ENCODE measurements at regions not wholly inside any gene's neighbourhood (a gene's known extent, or its start where the extent isn't known, plus 50 kb on each side); places are given as distances from the start of the nearest gene placed in this dataset.
"Not testable (repeated sequence)": the region's sequence is repeated elsewhere in the genome, so short reads cannot be mapped to it uniquely, and the experiment has no call there.

DNA sequence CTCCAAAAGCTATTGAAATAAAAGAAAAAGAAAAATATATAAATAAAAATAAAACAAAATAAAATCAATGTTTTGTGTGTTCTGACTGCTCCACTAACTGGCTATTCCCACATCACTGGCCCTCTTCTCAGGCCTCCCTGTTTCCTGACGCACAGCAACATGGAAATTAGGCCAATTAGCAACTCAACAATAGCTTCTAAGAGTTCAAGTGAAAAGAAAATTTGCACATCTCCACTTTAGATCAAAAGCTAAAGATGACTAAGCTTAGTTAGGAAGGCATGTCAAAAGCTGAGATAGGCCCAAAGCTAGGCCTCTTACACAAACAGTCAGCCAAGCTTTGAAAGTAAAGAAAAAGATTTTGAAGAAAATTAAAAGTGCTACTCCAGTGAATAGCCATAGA is 200.8 kb downstream of the DUSP6 start:
- TF ChIP-seq, protein P1, sequence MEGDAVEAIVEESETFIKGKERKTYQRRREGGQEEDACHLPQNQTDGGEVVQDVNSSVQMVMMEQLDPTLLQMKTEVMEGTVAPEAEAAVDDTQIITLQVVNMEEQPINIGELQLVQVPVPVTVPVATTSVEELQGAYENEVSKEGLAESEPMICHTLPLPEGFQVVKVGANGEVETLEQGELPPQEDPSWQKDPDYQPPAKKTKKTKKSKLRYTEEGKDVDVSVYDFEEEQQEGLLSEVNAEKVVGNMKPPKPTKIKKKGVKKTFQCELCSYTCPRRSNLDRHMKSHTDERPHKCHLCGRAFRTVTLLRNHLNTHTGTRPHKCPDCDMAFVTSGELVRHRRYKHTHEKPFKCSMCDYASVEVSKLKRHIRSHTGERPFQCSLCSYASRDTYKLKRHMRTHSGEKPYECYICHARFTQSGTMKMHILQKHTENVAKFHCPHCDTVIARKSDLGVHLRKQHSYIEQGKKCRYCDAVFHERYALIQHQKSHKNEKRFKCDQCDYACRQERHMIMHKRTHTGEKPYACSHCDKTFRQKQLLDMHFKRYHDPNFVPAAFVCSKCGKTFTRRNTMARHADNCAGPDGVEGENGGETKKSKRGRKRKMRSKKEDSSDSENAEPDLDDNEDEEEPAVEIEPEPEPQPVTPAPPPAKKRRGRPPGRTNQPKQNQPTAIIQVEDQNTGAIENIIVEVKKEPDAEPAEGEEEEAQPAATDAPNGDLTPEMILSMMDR (IDR thresholded peaks at IDR 0.05) = no peak
- Histone ChIP-seq H3K4me1 (ENCODE audit: control insufficient read depth in 1 of 2, low read depth in 2 of 2) (peaks cover 5 to 17% of the 10 kb centered on the region in 2 donors), H3K4me3 (no peak overlapping the region), H3K36me3 (no peaks in the 10 kb centered on the region), H3K27me3 (replicated peaks; ENCODE audit: insufficient read depth) (no peaks in the 10 kb centered on the region), H3K9me3 (no peaks in the 10 kb centered on the region), H3K27ac (no peak overlapping the region)
- ATAC-seq (ENCODE audit: insufficient number of reproducible peaks, low FRiP score, low read depth) (no peak), DNase-seq (ENCODE audit: low spot score) (no peak)

DNA sequence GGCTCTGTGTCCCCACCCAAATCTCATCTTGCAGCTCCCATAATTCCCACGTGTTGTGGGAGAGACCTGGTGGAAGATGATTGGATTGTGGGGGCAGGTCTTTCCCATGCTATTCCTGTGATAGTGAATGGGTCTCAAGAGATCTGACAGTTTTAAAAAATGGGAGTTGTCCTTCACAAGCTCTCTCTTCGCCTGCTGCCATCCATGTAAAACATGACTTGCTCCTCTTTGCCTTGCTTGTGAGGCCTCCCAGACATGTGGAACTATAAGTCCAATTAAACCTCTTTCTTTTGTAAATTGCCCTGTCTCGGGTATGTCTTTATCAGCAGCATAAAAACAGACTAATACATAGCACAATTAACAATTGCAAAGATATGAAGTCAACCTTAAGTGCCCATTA is 201.5 kb downstream of the DUSP6 start:
- DNase-seq (ENCODE audit: low spot score); H3K4me3 ChIP-seq; H3K9me3 ChIP-seq; H3K27me3 ChIP-seq (replicated peaks; ENCODE audit: insufficient read depth); H3K36me3 ChIP-seq; H3K4me1 ChIP-seq (ENCODE audit: control insufficient read depth in 1 of 2, low read depth in 2 of 2); ATAC-seq (ENCODE audit: insufficient number of reproducible peaks, low FRiP score, low read depth); H3K27ac ChIP-seq: not testable (repeated sequence)

DNA sequence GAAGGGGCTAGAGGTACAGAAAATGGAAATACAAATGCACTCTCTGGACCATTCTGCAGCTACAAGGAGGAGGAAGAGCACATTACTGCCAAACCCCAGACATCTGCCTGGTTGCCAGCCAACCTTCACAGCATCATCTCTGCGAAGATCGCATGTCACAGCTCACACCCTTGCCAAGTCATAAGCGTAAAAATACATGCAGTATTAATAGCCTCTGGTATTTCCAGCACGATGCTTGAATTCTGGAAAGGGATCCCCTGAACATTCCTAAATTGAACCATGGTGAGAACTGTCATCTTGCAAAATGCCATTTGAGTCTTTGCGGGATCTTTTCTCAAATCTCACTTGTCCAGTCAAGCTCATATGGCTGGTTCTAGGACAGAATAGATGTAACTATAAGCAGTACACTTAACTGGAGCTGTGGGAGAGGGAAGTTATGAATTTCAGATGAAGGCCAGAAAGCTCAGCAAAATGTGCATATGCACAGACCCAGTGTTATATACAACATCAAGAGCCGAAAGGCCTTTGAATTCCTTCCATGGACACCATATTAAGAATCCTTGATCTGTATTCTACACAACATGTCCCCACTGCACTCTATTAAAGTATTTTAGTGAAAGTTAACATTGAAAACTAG is 211.6 kb downstream of the DUSP6 start:
- no peak for DNase-seq (ENCODE audit: low spot score)
- no peaks in the 10 kb centered on the region for H3K36me3 ChIP-seq
- H3K27me3 ChIP-seq (replicated peaks; ENCODE audit: insufficient read depth) = no peaks in the 10 kb centered on the region
- no peak for ATAC-seq (ENCODE audit: insufficient number of reproducible peaks, low FRiP score, low read depth)
- H3K9me3 ChIP-seq = no peaks in the 10 kb centered on the region
- H3K4me1 ChIP-seq (ENCODE audit: control insufficient read depth in 1 of 2, low read depth in 2 of 2) = peaks cover 0 to 5% of the 10 kb centered on the region in 2 donors
- TF ChIP-seq, protein P1 (IDR thresholded peaks at IDR 0.05) = no peak
- H3K27ac ChIP-seq = no peak overlapping the region
- no peak overlapping the region for H3K4me3 ChIP-seq

DNA sequence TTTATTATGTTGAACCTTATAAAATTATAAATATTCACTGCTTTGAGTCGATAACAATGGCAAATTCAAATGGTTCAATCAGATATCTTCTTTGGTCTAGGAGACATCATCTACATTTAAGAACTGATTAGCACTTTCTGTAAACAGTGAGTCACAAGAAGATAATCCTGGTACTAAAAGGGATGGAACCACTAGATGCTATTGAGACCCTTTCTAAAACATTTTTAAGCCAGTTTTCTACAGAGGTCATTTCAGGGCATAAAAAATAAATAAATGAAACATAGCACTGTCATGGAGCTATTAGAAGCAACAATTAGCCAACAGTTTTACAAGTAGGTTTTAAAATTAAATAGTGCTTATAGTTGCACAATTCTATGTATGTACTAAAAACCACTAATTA is 212.2 kb downstream of the DUSP6 start:
- TF ChIP-seq, protein P1 (IDR thresholded peaks at IDR 0.05) = no peak
- Histone ChIP-seq H3K4me1 (ENCODE audit: control insufficient read depth in 1 of 2, low read depth in 2 of 2) (peaks cover 0 to 5% of the 10 kb centered on the region in 2 donors), H3K36me3 (no peaks in the 10 kb centered on the region), H3K27ac (no peak overlapping the region), H3K9me3 (no peaks in the 10 kb centered on the region), H3K27me3 (replicated peaks; ENCODE audit: insufficient read depth) (no peaks in the 10 kb centered on the region), H3K4me3 (no peak overlapping the region)
- ATAC-seq (ENCODE audit: insufficient number of reproducible peaks, low FRiP score, low read depth) = no peak
- DNase-seq (ENCODE audit: low spot score) = no peak

DNA sequence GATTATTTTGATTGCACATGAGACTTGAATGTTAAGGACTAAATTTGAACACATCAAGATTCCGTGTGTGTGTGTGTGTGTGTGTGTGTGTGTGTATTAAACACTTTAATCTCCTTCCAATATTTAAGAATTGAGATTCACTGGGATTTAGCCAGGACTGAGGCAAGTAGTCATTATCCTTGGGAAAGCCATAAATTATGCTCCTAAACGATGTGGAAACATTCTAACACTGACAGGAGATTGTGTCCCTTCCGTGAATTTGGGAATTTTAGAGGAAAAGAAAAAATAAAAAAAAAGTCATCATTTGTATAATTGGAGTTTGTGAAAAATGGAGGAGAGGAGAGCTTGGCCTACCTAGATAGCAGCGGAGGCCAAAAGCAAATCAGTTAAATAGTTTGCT is 212.9 kb downstream of the DUSP6 start:
- Histone ChIP-seq H3K27me3 (replicated peaks; ENCODE audit: insufficient read depth) (no peaks in the 10 kb centered on the region), H3K9me3 (no peaks in the 10 kb centered on the region), H3K4me1 (ENCODE audit: control insufficient read depth in 1 of 2, low read depth in 2 of 2) (peaks cover 0 to 5% of the 10 kb centered on the region in 2 donors), H3K27ac (no peak overlapping the region), H3K36me3 (no peaks in the 10 kb centered on the region), H3K4me3 (no peak overlapping the region)
- ATAC-seq (ENCODE audit: insufficient number of reproducible peaks, low FRiP score, low read depth) (no peak), DNase-seq (ENCODE audit: low spot score) (no peak)
- TF ChIP-seq, protein P1 (IDR thresholded peaks at IDR 0.05) = no peak

Data from thoracic aorta (tissue), 2 donors.